ENCODE measurements at regions not wholly inside any gene's neighbourhood (a gene's known extent, or its start where the extent isn't known, plus 50 kb on each side); places are given as distances from the start of the nearest gene placed in this dataset.

DNA sequence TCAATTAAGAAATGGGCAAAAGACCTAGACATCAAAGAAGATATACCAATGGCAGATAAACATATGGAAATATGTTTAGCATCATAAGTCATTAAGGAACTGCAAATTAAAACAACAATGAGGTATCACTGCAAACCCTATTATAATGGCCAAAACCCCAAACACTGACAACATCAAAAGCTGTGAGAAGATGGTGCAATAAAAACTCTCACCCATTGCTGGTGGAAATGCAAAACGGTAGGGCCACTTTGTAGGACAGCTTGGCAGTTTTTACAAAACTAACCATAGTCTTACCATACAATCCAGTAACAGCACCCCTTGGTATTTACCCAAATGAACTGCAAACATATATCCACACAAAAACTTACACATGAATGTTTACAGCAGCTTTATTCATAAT is 213.1 kb downstream of the UBE2E3 start (continued):
- TF ChIP-seq ZSCAN30 (CRISPR knock-in tag; IDR thresholded peaks at IDR 0.05) (no peak), HOXA9 (CRISPR knock-in tag; IDR thresholded peaks at IDR 0.05; ENCODE audit: borderline replicate concordance) (no peak)
- TF ChIP-seq, protein P1, sequence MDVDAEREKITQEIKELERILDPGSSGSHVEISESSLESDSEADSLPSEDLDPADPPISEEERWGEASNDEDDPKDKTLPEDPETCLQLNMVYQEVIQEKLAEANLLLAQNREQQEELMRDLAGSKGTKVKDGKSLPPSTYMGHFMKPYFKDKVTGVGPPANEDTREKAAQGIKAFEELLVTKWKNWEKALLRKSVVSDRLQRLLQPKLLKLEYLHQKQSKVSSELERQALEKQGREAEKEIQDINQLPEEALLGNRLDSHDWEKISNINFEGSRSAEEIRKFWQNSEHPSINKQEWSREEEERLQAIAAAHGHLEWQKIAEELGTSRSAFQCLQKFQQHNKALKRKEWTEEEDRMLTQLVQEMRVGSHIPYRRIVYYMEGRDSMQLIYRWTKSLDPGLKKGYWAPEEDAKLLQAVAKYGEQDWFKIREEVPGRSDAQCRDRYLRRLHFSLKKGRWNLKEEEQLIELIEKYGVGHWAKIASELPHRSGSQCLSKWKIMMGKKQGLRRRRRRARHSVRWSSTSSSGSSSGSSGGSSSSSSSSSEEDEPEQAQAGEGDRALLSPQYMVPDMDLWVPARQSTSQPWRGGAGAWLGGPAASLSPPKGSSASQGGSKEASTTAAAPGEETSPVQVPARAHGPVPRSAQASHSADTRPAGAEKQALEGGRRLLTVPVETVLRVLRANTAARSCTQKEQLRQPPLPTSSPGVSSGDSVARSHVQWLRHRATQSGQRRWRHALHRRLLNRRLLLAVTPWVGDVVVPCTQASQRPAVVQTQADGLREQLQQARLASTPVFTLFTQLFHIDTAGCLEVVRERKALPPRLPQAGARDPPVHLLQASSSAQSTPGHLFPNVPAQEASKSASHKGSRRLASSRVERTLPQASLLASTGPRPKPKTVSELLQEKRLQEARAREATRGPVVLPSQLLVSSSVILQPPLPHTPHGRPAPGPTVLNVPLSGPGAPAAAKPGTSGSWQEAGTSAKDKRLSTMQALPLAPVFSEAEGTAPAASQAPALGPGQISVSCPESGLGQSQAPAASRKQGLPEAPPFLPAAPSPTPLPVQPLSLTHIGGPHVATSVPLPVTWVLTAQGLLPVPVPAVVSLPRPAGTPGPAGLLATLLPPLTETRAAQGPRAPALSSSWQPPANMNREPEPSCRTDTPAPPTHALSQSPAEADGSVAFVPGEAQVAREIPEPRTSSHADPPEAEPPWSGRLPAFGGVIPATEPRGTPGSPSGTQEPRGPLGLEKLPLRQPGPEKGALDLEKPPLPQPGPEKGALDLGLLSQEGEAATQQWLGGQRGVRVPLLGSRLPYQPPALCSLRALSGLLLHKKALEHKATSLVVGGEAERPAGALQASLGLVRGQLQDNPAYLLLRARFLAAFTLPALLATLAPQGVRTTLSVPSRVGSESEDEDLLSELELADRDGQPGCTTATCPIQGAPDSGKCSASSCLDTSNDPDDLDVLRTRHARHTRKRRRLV (CRISPR knock-in tag; IDR thresholded peaks at IDR 0.05), result no peak

DNA sequence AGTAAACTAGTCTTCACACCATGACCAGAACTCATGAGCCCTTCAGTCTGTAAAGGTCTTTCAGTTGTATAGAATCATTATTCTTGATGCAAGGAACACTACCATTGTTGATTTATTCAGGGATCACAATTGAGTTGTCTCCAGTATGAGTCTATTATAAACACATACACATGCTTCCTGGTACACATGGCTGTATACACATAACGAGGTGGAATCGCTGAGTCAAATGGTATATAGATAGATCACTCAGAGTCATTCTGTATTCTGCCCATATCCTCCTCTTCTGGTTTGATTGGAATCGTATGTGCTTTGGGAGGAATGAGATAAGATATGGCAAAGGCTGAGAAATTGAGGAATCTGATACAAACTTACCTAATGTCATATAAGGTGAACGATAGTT is 216.0 kb downstream of the UBE2E3 start:
- H2AFZ ChIP-seq (ENCODE audit: low read length), result no peak overlapping the region
- no peaks in the 10 kb centered on the region for H3K36me3 ChIP-seq (replicated peaks in 1 of 2; ENCODE audit: control insufficient read depth in 1 of 2, insufficient read depth in 2 of 2, low read length in 2 of 2)
- DNase-seq (ENCODE audit: low spot score) (no peak), FAIRE-seq (no peak), ATAC-seq (no peak)
- TF ChIP-seq, protein P2, sequence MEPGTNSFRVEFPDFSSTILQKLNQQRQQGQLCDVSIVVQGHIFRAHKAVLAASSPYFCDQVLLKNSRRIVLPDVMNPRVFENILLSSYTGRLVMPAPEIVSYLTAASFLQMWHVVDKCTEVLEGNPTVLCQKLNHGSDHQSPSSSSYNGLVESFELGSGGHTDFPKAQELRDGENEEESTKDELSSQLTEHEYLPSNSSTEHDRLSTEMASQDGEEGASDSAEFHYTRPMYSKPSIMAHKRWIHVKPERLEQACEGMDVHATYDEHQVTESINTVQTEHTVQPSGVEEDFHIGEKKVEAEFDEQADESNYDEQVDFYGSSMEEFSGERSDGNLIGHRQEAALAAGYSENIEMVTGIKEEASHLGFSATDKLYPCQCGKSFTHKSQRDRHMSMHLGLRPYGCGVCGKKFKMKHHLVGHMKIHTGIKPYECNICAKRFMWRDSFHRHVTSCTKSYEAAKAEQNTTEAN (CRISPR knock-in tag; conservative IDR thresholded peaks at IDR 0.05), result no peak
- TF ChIP-seq CEBPG (CRISPR knock-in tag; IDR thresholded peaks at IDR 0.05) (no peak), HCFC1 (IDR thresholded peaks at IDR 0.05; ENCODE audit: low read depth, low read length) (no peak), RFXANK (CRISPR knock-in tag; IDR thresholded peaks at IDR 0.05) (no peak), RELA (CRISPR knock-in tag; IDR thresholded peaks at IDR 0.05) (no peak), NCOR1 (IDR thresholded peaks at IDR 0.05; ENCODE audit: borderline replicate concordance, low read length) (no peak), KLF16 (CRISPR knock-in tag; IDR thresholded peaks at IDR 0.05) (no peak)
- TF ChIP-seq, protein P3, sequence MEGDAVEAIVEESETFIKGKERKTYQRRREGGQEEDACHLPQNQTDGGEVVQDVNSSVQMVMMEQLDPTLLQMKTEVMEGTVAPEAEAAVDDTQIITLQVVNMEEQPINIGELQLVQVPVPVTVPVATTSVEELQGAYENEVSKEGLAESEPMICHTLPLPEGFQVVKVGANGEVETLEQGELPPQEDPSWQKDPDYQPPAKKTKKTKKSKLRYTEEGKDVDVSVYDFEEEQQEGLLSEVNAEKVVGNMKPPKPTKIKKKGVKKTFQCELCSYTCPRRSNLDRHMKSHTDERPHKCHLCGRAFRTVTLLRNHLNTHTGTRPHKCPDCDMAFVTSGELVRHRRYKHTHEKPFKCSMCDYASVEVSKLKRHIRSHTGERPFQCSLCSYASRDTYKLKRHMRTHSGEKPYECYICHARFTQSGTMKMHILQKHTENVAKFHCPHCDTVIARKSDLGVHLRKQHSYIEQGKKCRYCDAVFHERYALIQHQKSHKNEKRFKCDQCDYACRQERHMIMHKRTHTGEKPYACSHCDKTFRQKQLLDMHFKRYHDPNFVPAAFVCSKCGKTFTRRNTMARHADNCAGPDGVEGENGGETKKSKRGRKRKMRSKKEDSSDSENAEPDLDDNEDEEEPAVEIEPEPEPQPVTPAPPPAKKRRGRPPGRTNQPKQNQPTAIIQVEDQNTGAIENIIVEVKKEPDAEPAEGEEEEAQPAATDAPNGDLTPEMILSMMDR (CRISPR knock-in tag; IDR thresholded peaks at IDR 0.05), result no peak
- TF ChIP-seq, protein P4, sequence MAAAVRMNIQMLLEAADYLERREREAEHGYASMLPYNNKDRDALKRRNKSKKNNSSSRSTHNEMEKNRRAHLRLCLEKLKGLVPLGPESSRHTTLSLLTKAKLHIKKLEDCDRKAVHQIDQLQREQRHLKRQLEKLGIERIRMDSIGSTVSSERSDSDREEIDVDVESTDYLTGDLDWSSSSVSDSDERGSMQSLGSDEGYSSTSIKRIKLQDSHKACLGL (CRISPR knock-in tag; IDR thresholded peaks at IDR 0.05), result no peak
- TF ChIP-seq, protein P5, sequence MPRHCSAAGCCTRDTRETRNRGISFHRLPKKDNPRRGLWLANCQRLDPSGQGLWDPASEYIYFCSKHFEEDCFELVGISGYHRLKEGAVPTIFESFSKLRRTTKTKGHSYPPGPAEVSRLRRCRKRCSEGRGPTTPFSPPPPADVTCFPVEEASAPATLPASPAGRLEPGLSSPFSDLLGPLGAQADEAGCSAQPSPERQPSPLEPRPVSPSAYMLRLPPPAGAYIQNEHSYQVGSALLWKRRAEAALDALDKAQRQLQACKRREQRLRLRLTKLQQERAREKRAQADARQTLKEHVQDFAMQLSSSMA (CRISPR knock-in tag; IDR thresholded peaks at IDR 0.05), result no peak
- TF ChIP-seq, protein P6, sequence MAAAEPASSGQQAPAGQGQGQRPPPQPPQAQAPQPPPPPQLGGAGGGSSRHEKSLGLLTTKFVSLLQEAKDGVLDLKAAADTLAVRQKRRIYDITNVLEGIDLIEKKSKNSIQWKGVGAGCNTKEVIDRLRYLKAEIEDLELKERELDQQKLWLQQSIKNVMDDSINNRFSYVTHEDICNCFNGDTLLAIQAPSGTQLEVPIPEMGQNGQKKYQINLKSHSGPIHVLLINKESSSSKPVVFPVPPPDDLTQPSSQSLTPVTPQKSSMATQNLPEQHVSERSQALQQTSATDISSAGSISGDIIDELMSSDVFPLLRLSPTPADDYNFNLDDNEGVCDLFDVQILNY (CRISPR knock-in tag; conservative IDR thresholded peaks at IDR 0.05), result no peak
- H3K9ac ChIP-seq (ENCODE audit: insufficient read depth, low read depth, low read length), result no peak overlapping the region
- no peak overlapping the region for H3K27ac ChIP-seq (ENCODE audit: extremely low read length, insufficient read depth, low read length)
- intact Hi-C loops (cut with micrococcal nuclease; ENCODE audit: unreplicated experiment), result no loop called here
- 0% methylated on average over 4 of the region's 4 CpGs for WGBS (ENCODE audit: low lambda C conversion rate)
- no TSS peak for BruUV-seq (replicated peaks)
- no peaks in the 10 kb centered on the region for H3K79me2 ChIP-seq (ENCODE audit: insufficient read depth, low read length)
- no peaks in the 10 kb centered on the region for H3K4me1 ChIP-seq (ENCODE audit: insufficient read depth, low read length)
- H3K9me3 ChIP-seq (ENCODE audit: low read length), result no peaks in the 10 kb centered on the region
- no peak overlapping the region for H3K4me2 ChIP-seq (ENCODE audit: low read depth, low read length)
- ChIA-PET POLR2A (no interaction called here), CTCF (ENCODE audit: low intra/inter-chr PET ratio, low total read pairs) (no interaction called here)
- in situ Hi-C loops (cut with HindIII; ENCODE audit: extremely low pct_ligation_motif_present, low pct_unique_long_range_greater_than_20kb), result no loop called here
- H3K4me3 ChIP-seq (replicated peaks in 1 of 3; ENCODE audit: insufficient read depth in 1 of 3, low read depth in 2 of 3, low read length in 3 of 3), result no peak overlapping the region
- no peaks in the 10 kb centered on the region for H3K27me3 ChIP-seq (ENCODE audit: control insufficient read depth in 1 of 2, insufficient read depth in 2 of 2, low read length in 2 of 2)
- H4K20me1 ChIP-seq (ENCODE audit: insufficient read depth, low read length), result no peaks in the 10 kb centered on the region

All from HepG2 (cell line).